CD4-positive, CD25-positive, alpha-beta regulatory T cell (primary cell): ENCODE measurements at regions not wholly inside any gene's neighbourhood (a gene's known extent, or its start where the extent isn't known, plus 50 kb on each side); places are given as distances from the start of the nearest gene placed in this dataset.

ENCODE experiments used
- ATAC-seq, 2 donors: fragments of 150-1000 bp; cut with Tn5 transposase; one replicate each; pipeline ENCODE4 v1.10.0; 2021; ENCODE audit warnings: low read depth in 2 of 2, moderate number of reproducible peaks in 2 of 2, moderate library complexity in 1 of 2
- DNase-seq, 3 donors: peaks; one replicate each; pipeline versions ENCODE4 v3.0.0 to v3.0.0-alpha.2; 2012 to 2022; ENCODE audit warnings: mixed read lengths in 1 of 3
- H3K27ac ChIP-seq: one replicate; pipeline ENCODE4 v1.7.0; 2013; ENCODE audit warnings: mild to moderate bottlenecking, low read length; ENCODE audit not compliant: insufficient read depth, poor library complexity, severe bottlenecking
- H3K27me3 ChIP-seq: one replicate; pipeline ENCODE4 v1.7.0; 2013; ENCODE audit warnings: low read length; ENCODE audit not compliant: control insufficient read depth, insufficient read depth
- H3K36me3 ChIP-seq: one replicate; pipeline ENCODE4 v1.7.0; 2013; ENCODE audit warnings: mild to moderate bottlenecking, low read length, moderate library complexity; ENCODE audit not compliant: control insufficient read depth, insufficient read depth
- H3K4me1 ChIP-seq: 2 replicates; pipeline ENCODE4 v1.7.0; 2013; ENCODE audit warnings: mild to moderate bottlenecking, low read length; ENCODE audit not compliant: insufficient read depth, control insufficient read depth, poor library complexity, severe bottlenecking
- H3K4me3 ChIP-seq: one replicate; pipeline ENCODE4 v1.7.0; 2013; ENCODE audit warnings: low read depth, mild to moderate bottlenecking, low read length, moderate library complexity
- H3K9me3 ChIP-seq, 2 experiments: 1 replicate in 1 of 2; 2 replicates in 1 of 2; pipeline ENCODE4 v1.7.0; 2013; ENCODE audit warnings: low read length in 2 of 2, mild to moderate bottlenecking in 1 of 2, moderate library complexity in 1 of 2; ENCODE audit not compliant: control insufficient read depth in 2 of 2
- H3K27ac Mint-ChIP-seq, 3 donors: one replicate each; pipeline ENCODE4 v1.8.0; 2020 to 2022; ENCODE audit warnings: mild to moderate bottlenecking in 3 of 3, mixed read lengths in 3 of 3, moderate library complexity in 2 of 3
- H3K27me3 Mint-ChIP-seq: one replicate; pipeline ENCODE4 v1.8.0; 2022; ENCODE audit warnings: mild to moderate bottlenecking, mixed read lengths
- H3K36me3 Mint-ChIP-seq: one replicate; pipeline ENCODE4 v1.8.0; 2020; ENCODE audit warnings: mixed read lengths
- H3K4me1 Mint-ChIP-seq, 4 donors: one replicate each; pipeline ENCODE4 v1.8.0; 2020 to 2022; ENCODE audit warnings: mixed read lengths in 4 of 4, mild to moderate bottlenecking in 1 of 4
- H3K4me3 Mint-ChIP-seq, 4 donors: one replicate each; pipeline ENCODE4 v1.8.0; 2020 to 2022; ENCODE audit warnings: mild to moderate bottlenecking in 4 of 4, mixed read lengths in 4 of 4, moderate library complexity in 3 of 4
- H3K9me3 Mint-ChIP-seq, 7 donors: one replicate each; pipeline ENCODE4 v1.8.0; 2020 to 2022; ENCODE audit warnings: mixed read lengths in 7 of 7, mild to moderate bottlenecking in 3 of 7, moderate library complexity in 2 of 7

- Mint-ChIP-seq H3K27ac (no peak overlapping the region), H3K4me3 (no peak overlapping the region), H3K36me3 (no peaks in the 10 kb centered on the region), H3K4me1 (no peaks in the 10 kb centered on the region), H3K9me3 (peaks cover 0 to 11% (median 0%) of the 10 kb centered on the region in 7 donors), H3K27me3 (no peaks in the 10 kb centered on the region)
- Histone ChIP-seq H3K9me3 (no peaks in the 10 kb centered on the region), H3K4me1 (no peaks in the 10 kb centered on the region), H3K36me3 (no peaks in the 10 kb centered on the region), H3K4me3 (no peak overlapping the region), H3K27ac (no peak overlapping the region), H3K27me3 (no peaks in the 10 kb centered on the region)
- no peak for ATAC-seq
- no peak for DNase-seq
Measured at GRCh38 chr2:122414902-122415301, 659.5 kb downstream of the TSN start.

GRCh38 chr2:122417114-122417513 is 661.7 kb downstream of the TSN start:
- Mint-ChIP-seq H3K4me1 (no peaks in the 10 kb centered on the region), H3K4me3 (no peak overlapping the region), H3K27me3 (no peaks in the 10 kb centered on the region), H3K9me3 (peaks cover 0 to 11% (median 0%) of the 10 kb centered on the region in 7 donors), H3K27ac (no peak overlapping the region), H3K36me3 (no peaks in the 10 kb centered on the region)
- Histone ChIP-seq H3K27me3 (no peaks in the 10 kb centered on the region), H3K27ac (no peak overlapping the region), H3K9me3 (no peaks in the 10 kb centered on the region), H3K36me3 (no peaks in the 10 kb centered on the region), H3K4me1 (no peaks in the 10 kb centered on the region), H3K4me3 (no peak overlapping the region)
- no peak for ATAC-seq
- DNase-seq: no peak

GRCh38 chr2:122421775-122422174 is 666.3 kb downstream of the TSN start:
- H3K9me3 ChIP-seq: no peaks in the 10 kb centered on the region
- no peaks in the 10 kb centered on the region for H3K27me3 ChIP-seq
- no peak overlapping the region for H3K27ac ChIP-seq
- no peak overlapping the region for H3K27ac Mint-ChIP-seq
- no peaks in the 10 kb centered on the region for H3K36me3 Mint-ChIP-seq
- no peaks in the 10 kb centered on the region for H3K4me1 Mint-ChIP-seq
- ATAC-seq (no peak), DNase-seq (no peak)
- H3K36me3 ChIP-seq: no peaks in the 10 kb centered on the region
- no peak overlapping the region for H3K4me3 Mint-ChIP-seq
- H3K27me3 Mint-ChIP-seq: no peaks in the 10 kb centered on the region
- no peaks in the 10 kb centered on the region for H3K4me1 ChIP-seq
- H3K9me3 Mint-ChIP-seq: peaks cover 0 to 7% (median 0%) of the 10 kb centered on the region in 7 donors
- no peak overlapping the region for H3K4me3 ChIP-seq

- Histone ChIP-seq H3K4me3 (no peak overlapping the region), H3K36me3 (no peaks in the 10 kb centered on the region), H3K27ac (no peak overlapping the region), H3K27me3 (no peaks in the 10 kb centered on the region), H3K4me1 (no peaks in the 10 kb centered on the region), H3K9me3 (no peaks in the 10 kb centered on the region)
- no peaks in the 10 kb centered on the region for H3K27me3 Mint-ChIP-seq
- H3K27ac Mint-ChIP-seq: no peak overlapping the region
- ATAC-seq (no peak), DNase-seq (no peak)
- H3K9me3 Mint-ChIP-seq: peaks cover 0 to 4% (median 0%) of the 10 kb centered on the region in 7 donors
- no peak overlapping the region for H3K4me3 Mint-ChIP-seq
- no peaks in the 10 kb centered on the region for H3K4me1 Mint-ChIP-seq
- H3K36me3 Mint-ChIP-seq: no peaks in the 10 kb centered on the region
Measured at GRCh38 chr2:122422384-122422991, 667.0 kb downstream of the TSN start.

- Mint-ChIP-seq H3K9me3 (peaks cover 0 to 7% (median 0%) of the 10 kb centered on the region in 7 donors), H3K4me3 (no peak overlapping the region), H3K27me3 (no peaks in the 10 kb centered on the region), H3K4me1 (no peaks in the 10 kb centered on the region), H3K27ac (no peak overlapping the region), H3K36me3 (no peaks in the 10 kb centered on the region)
- Histone ChIP-seq H3K4me3 (no peak overlapping the region), H3K27me3 (no peaks in the 10 kb centered on the region), H3K27ac (no peak overlapping the region), H3K9me3 (no peaks in the 10 kb centered on the region), H3K36me3 (no peaks in the 10 kb centered on the region), H3K4me1 (no peaks in the 10 kb centered on the region)
- ATAC-seq: no peak
- no peak for DNase-seq
Measured at GRCh38 chr2:122423934-122424333, 668.5 kb downstream of the TSN start.

GRCh38 chr2:122433123-122433754 is 677.8 kb downstream of the TSN start:
- Mint-ChIP-seq H3K36me3 (no peaks in the 10 kb centered on the region), H3K27me3 (peaks cover 6% of the 10 kb centered on the region), H3K4me1 (peaks cover 0 to 4% (median 0%) of the 10 kb centered on the region in 4 donors), H3K27ac (no peak overlapping the region), H3K4me3 (no peak overlapping the region), H3K9me3 (peaks cover 0 to 4% (median 0%) of the 10 kb centered on the region in 7 donors)
- no peak for DNase-seq
- no peak overlapping the region for H3K27ac ChIP-seq
- H3K4me3 ChIP-seq: no peak overlapping the region
- H3K27me3 ChIP-seq: no peaks in the 10 kb centered on the region
- no peaks in the 10 kb centered on the region for H3K4me1 ChIP-seq
- H3K36me3 ChIP-seq: no peaks in the 10 kb centered on the region
- H3K9me3 ChIP-seq: no peaks in the 10 kb centered on the region
- no peak for ATAC-seq

GRCh38 chr2:122445003-122445402 is 689.6 kb downstream of the TSN start:
- Mint-ChIP-seq H3K4me3 (no peak overlapping the region), H3K4me1 (no peaks in the 10 kb centered on the region), H3K27me3 (no peaks in the 10 kb centered on the region), H3K27ac (no peak overlapping the region), H3K36me3 (no peaks in the 10 kb centered on the region), H3K9me3 (peaks cover 0 to 4% (median 2%) of the 10 kb centered on the region in 7 donors)
- no peak for DNase-seq
- no peak overlapping the region for H3K4me3 ChIP-seq
- ATAC-seq: no peak
- H3K27me3 ChIP-seq: no peaks in the 10 kb centered on the region
- H3K36me3 ChIP-seq: no peaks in the 10 kb centered on the region
- no peak overlapping the region for H3K27ac ChIP-seq
- no peaks in the 10 kb centered on the region for H3K4me1 ChIP-seq
- H3K9me3 ChIP-seq: no peaks in the 10 kb centered on the region

- Mint-ChIP-seq H3K4me3 (no peak overlapping the region), H3K9me3 (peaks cover 0 to 4% (median 2%) of the 10 kb centered on the region in 7 donors), H3K36me3 (no peaks in the 10 kb centered on the region), H3K27ac (no peak overlapping the region), H3K4me1 (no peaks in the 10 kb centered on the region), H3K27me3 (no peaks in the 10 kb centered on the region)
- Histone ChIP-seq H3K4me1 (no peaks in the 10 kb centered on the region), H3K9me3 (no peaks in the 10 kb centered on the region), H3K36me3 (no peaks in the 10 kb centered on the region), H3K4me3 (no peak overlapping the region), H3K27ac (no peak overlapping the region), H3K27me3 (no peaks in the 10 kb centered on the region)
- DNase-seq: no peak
- no peak for ATAC-seq
Measured at GRCh38 chr2:122446761-122447160, 691.3 kb downstream of the TSN start.
